DOHH2 (cell line): ENCODE measurements at regions not wholly inside any gene's neighbourhood (a gene's known extent, or its start where the extent isn't known, plus 50 kb on each side); places are given as distances from the start of the nearest gene placed in this dataset.
"Not testable (repeated sequence)": the region's sequence is repeated elsewhere in the genome, so short reads cannot be mapped to it uniquely, and the experiment has no call there.

Source experiments
- H3F3A ChIP-seq: fragments of 200-600 bp; sonication (generic), shearing (Covaris generic); 2 replicates; pipeline ENCODE4 v1.6.0; 2016; ENCODE audit warnings: antibody characterized with exemption, mild to moderate bottlenecking; ENCODE audit not compliant: control insufficient read depth, insufficient read depth
- H3K27ac ChIP-seq: fragments of 200-600 bp; sonication (generic); 2 replicates; pipeline ENCODE4 v1.5.1; 2014; ENCODE audit warnings: low read depth, mild to moderate bottlenecking, low read length, moderate library complexity
- H3K27me3 ChIP-seq: fragments of 200-600 bp; sonication (generic); 2 replicates; pipeline ENCODE4 v1.6.1; 2014; ENCODE audit warnings: mild to moderate bottlenecking, low read length, mixed read lengths; ENCODE audit not compliant: control insufficient read depth
- H3K36me3 ChIP-seq: fragments of 200-600 bp; sonication (generic); 2 replicates; pipeline ENCODE4 v1.6.1; 2014; ENCODE audit warnings: mild to moderate bottlenecking, low read length, moderate library complexity, mixed read lengths; ENCODE audit not compliant: control insufficient read depth
- H3K4me1 ChIP-seq: fragments of 200-600 bp; sonication (generic); 2 replicates; pipeline ENCODE4 v1.6.1; 2014; ENCODE audit warnings: mild to moderate bottlenecking, low read length, mixed read lengths; ENCODE audit not compliant: control insufficient read depth
- H3K4me2 ChIP-seq: fragments of 200-600 bp; sonication (generic); 2 replicates; pipeline ENCODE4 v1.6.0; 2014; ENCODE audit warnings: mild to moderate bottlenecking, low read length, moderate library complexity
- H3K4me3 ChIP-seq: fragments of 200-600 bp; sonication (generic); 2 replicates; pipeline ENCODE4 v1.5.1; 2014; ENCODE audit warnings: mild to moderate bottlenecking, low read length, mixed read lengths
- H3K79me2 ChIP-seq: fragments of 200-600 bp; sonication (generic); 2 replicates; pipeline ENCODE4 v1.6.1; 2014; ENCODE audit warnings: mild to moderate bottlenecking, low read length, mixed read lengths; ENCODE audit not compliant: control insufficient read depth
- H3K9me2 ChIP-seq: fragments of 200-600 bp; sonication (generic); replicated peaks from 2 replicates; pipeline ENCODE4 v1.6.1; 2014; ENCODE audit warnings: mild to moderate bottlenecking, low read length, mixed read lengths; ENCODE audit not compliant: control insufficient read depth
- H3K9me3 ChIP-seq: fragments of 200-600 bp; sonication (generic); 2 replicates; pipeline ENCODE4 v1.6.1; 2014; ENCODE audit warnings: antibody characterized with exemption, low read length, mixed read lengths; ENCODE audit not compliant: control insufficient read depth, insufficient read depth
- H4K20me1 ChIP-seq: fragments of 200-600 bp; sonication (generic); 2 replicates; pipeline ENCODE4 v1.6.0; 2014; ENCODE audit warnings: low read depth, mild to moderate bottlenecking, antibody characterized with exemption, low read length, moderate library complexity; ENCODE audit not compliant: control insufficient read depth, insufficient read depth
- CTCF ChIP-seq: fragments of 200-600 bp; sonication (generic); IDR thresholded peaks from one replicate; pipeline ENCODE4 v1.5.1; 2014; ENCODE audit warnings: antibody characterized with exemption, mild to moderate bottlenecking, low read depth, low read length; ENCODE audit not compliant: poor library complexity, severe bottlenecking
- EZH2phosphoT487 ChIP-seq: fragments of 200-600 bp; sonication (generic); IDR thresholded peaks from 2 replicates; pipeline ENCODE4 v1.6.1; 2017; ENCODE audit warnings: borderline replicate concordance, mild to moderate bottlenecking, antibody characterized with exemption, low read length, moderate library complexity, mixed read lengths

DNA sequence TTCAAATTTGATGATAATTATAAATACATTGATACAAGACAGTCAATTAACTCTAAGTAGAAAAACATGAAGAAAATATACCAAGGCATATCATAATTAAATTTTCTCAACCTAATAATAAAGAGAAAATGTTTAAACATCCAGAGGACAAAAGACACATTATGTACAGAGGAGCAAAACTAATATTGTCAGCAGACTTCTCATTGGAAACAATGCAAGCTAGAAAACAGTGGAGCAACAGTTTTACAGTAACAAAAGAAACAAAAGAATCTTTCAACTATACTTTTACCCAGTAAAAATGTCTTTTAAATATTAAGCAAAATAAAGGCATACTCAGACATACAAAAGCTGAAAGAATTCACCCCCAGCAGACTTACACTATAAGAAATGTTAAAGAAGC lies 238.0 kb downstream of the TMA16 start:
- Histone ChIP-seq H4K20me1 (no peaks in the 10 kb centered on the region), H3K27me3 (no peaks in the 10 kb centered on the region), H3K36me3 (no peaks in the 10 kb centered on the region), H3F3A (no peaks in the 10 kb centered on the region), H3K4me3 (no peak overlapping the region), H3K79me2 (no peaks in the 10 kb centered on the region), H3K27ac (no peak overlapping the region), H3K9me2 (no peaks in the 10 kb centered on the region), H3K4me1 (no peaks in the 10 kb centered on the region), H3K9me3 (no peaks in the 10 kb centered on the region), H3K4me2 (no peak overlapping the region)
- no peak for TF ChIP-seq CTCF
- TF ChIP-seq EZH2phosphoT487 = no peak

- H3K4me1 ChIP-seq = no peaks in the 10 kb centered on the region
- no peaks in the 10 kb centered on the region for H3K36me3 ChIP-seq
- H3K4me2 ChIP-seq = no peak overlapping the region
- TF ChIP-seq EZH2phosphoT487 = no peak
- TF ChIP-seq CTCF = no peak
- H3F3A ChIP-seq = no peaks in the 10 kb centered on the region
- H3K79me2 ChIP-seq = no peaks in the 10 kb centered on the region
- H3K4me3 ChIP-seq = no peak overlapping the region
- no peak overlapping the region for H3K27ac ChIP-seq
- no peaks in the 10 kb centered on the region for H3K9me2 ChIP-seq
- H3K27me3 ChIP-seq = no peaks in the 10 kb centered on the region
- H4K20me1 ChIP-seq = no peaks in the 10 kb centered on the region
- no peaks in the 10 kb centered on the region for H3K9me3 ChIP-seq
Observed at GRCh38 chr4:163736876-163737275, 242.4 kb downstream of the TMA16 start.

- not testable (repeated sequence) for H3K27me3 ChIP-seq, H3K4me1 ChIP-seq, H3K9me2 ChIP-seq, H3K4me3 ChIP-seq, H3K36me3 ChIP-seq, H3K79me2 ChIP-seq, H4K20me1 ChIP-seq, H3F3A ChIP-seq, H3K4me2 ChIP-seq, H3K9me3 ChIP-seq, H3K27ac ChIP-seq
Observed at GRCh38 chr4:163737846-163738245, 243.4 kb downstream of the TMA16 start.

GRCh38 chr4:163738521-163738920 lies 244.0 kb downstream of the TMA16 start:
- Histone ChIP-seq H3K27ac (no peak overlapping the region), H3K4me2 (no peak overlapping the region), H3K9me3 (no peaks in the 10 kb centered on the region)

More at GRCh38 chr4:163738521-163738920, 244.0 kb downstream of the TMA16 start:
- H3K36me3 ChIP-seq = no peaks in the 10 kb centered on the region
- H3K9me2 ChIP-seq = no peaks in the 10 kb centered on the region
- H3K4me1 ChIP-seq = no peaks in the 10 kb centered on the region
- no peaks in the 10 kb centered on the region for H3F3A ChIP-seq
- no peaks in the 10 kb centered on the region for H4K20me1 ChIP-seq
- TF ChIP-seq CTCF (no peak), EZH2phosphoT487 (no peak)
- H3K27me3 ChIP-seq = no peaks in the 10 kb centered on the region
- no peak overlapping the region for H3K4me3 ChIP-seq
- H3K79me2 ChIP-seq = no peaks in the 10 kb centered on the region
